RWPE1 (cell line): ENCODE measurements at regions not wholly inside any gene's neighbourhood (a gene's known extent, or its start where the extent isn't known, plus 50 kb on each side); places are given as distances from the start of the nearest gene placed in this dataset.

Source experiments
- CTCF ChIA-PET: fragments of 350-600 bp; sonication (Branson Sonifier 250); formaldehyde crosslinking; extraction: SDS; loops from one replicate; lab custom pipeline; 2021; lab: Yijun Ruan, JAX
- POLR2A ChIA-PET: fragments of 400-600 bp; formaldehyde crosslinking; extraction: SDS; loops from one replicate; lab custom pipeline; 2020; ENCODE audit warnings: antibody characterized with exemption; ENCODE audit not compliant: low non-redundant PET; lab: Yijun Ruan, JAX
- DNase-seq: peaks from one replicate; pipeline ENCODE4 v3.0.0; 2012; ENCODE audit warnings: low spot score
- H3K27ac ChIP-seq: fragments of 450-650 bp; 2 replicates; pipeline ENCODE4 v1.5.1; 2017
- CTCF ChIP-seq: fragments of 450-650 bp; conservative IDR thresholded peaks from 2 replicates; pipeline ENCODE4 v1.5.1; 2017; ENCODE audit warnings: low read depth, mild to moderate bottlenecking

- TF ChIP-seq CTCF = no peak
- no peak for DNase-seq
- H3K27ac ChIP-seq = no peak overlapping the region
- ChIA-PET CTCF (no interaction called here), POLR2A (no interaction called here)
Measured at GRCh38 chr21:16536140-16536539, 806.4 kb downstream of the USP25 start.

DNA sequence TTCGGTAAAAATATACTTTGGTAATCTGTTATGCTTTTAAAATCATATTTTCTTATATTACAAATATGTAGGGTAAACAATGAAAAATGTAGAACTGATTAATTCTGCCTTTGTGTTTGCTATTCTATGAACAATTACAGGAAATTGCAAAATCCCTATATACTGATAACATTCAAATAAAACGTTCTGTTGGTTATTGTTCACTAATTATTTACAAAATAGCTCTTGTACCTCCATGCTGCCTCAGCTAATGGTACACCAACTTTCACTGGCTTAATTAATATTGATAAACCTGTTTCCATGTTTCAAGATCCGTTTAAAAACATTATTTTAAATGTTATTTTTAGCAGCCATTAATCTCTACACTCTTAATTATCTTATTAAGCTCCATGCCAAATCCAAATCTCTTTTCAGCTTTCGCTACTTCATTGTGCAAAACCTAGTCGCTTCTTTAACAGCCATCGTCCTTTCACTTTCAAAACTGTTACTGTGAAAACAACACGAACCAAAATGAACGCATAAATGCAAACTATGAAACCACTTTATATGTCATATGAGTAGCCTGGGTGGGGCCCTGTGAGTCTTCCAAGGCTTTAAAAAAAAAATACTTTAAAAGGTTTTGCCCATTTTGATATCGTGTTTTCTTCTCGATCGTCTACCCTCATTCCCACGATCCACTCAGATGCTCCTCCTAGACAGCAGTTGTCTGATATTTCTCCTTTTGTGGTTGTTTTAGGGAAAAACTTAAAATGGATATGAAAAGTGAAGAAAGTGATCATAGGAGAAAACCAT is 807.1 kb downstream of the USP25 start:
- POLR2A ChIA-PET = no interaction called here
- TF ChIP-seq CTCF = no peak
- H3K27ac ChIP-seq = no peak overlapping the region
- CTCF ChIA-PET = no interaction called here
- DNase-seq = no peak

- H3K27ac ChIP-seq = no peak overlapping the region
- POLR2A ChIA-PET = no interaction called here
- TF ChIP-seq CTCF = no peak
- no peak for DNase-seq
- CTCF ChIA-PET = no interaction called here
Measured at GRCh38 chr21:16537501-16537900, 807.7 kb downstream of the USP25 start.

DNA sequence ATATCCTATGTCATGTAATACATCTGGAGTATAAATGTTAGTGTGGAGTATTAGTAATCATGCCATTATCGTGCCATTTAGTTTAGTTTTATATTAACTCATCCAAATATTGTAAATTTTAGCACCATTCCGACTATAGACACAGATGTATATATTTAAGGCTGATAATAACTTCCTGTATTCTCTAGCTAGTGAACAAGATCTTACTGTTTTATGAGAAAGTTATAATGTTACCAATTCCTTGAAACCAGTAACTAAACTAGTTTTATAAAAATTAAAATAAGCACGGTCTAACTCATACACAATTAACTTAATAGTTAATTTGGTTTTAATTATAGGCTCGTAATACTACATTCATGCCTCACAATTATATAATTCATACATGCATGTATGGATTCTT is 808.6 kb downstream of the USP25 start:
- no peak for TF ChIP-seq CTCF
- no peak overlapping the region for H3K27ac ChIP-seq
- POLR2A ChIA-PET = no interaction called here
- CTCF ChIA-PET = no interaction called here
- no peak for DNase-seq

DNA sequence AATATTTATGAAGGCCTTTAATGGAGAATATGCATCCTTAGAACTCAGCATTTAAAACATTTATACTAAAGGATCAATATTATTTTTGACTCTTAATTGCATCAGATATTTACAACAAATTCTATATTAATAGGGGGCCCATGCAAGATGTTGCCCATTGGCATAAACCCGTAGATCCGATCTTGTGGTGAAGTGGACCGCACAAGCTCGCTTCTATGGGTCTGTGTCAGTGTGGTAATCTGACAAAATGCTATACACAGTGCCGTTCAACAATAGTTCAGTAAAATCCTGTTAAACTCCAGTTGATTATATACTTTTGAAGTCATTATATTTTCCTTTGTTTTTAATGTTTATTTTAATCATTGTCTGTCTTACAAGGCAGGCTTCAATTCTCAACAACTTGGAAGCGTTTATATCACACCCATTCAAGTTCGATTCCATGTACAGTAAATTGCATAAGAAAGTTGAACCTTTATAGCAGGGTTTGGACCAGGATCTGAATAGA is 809.2 kb downstream of the USP25 start:
- ChIA-PET POLR2A (no interaction called here), CTCF (no interaction called here)
- no peak for TF ChIP-seq CTCF
- DNase-seq = no peak
- no peak overlapping the region for H3K27ac ChIP-seq

- DNase-seq = no peak
- POLR2A ChIA-PET = no interaction called here
Measured at GRCh38 chr21:16540966-16541727, 811.4 kb downstream of the USP25 start.

More at GRCh38 chr21:16540966-16541727, 811.4 kb downstream of the USP25 start:
- TF ChIP-seq CTCF = no peak
- CTCF ChIA-PET = no interaction called here
- H3K27ac ChIP-seq = no peak overlapping the region
